Ovary (tissue), 3 donors: ENCODE measurements at regions not wholly inside any gene's neighbourhood (a gene's known extent, or its start where the extent isn't known, plus 50 kb on each side); places are given as distances from the start of the nearest gene placed in this dataset.

Experiments
- CTCF ChIP-seq, 3 donors: fragments of 450-650 bp in 2 of 3; fragments of 200-600 bp in 1 of 3; IDR thresholded peaks; one replicate each; pipeline versions ENCODE4 v1.5.1 to v1.8.0; 2016 to 2022; ENCODE audit warnings: antibody characterized with exemption in 3 of 3, mild to moderate bottlenecking in 1 of 3
- EP300 ChIP-seq: sonication (generic); formaldehyde crosslinking; IDR thresholded peaks from one replicate; pipeline ENCODE4 v1.6.1; 2017; ENCODE audit warnings: antibody characterized with exemption
- POLR2A ChIP-seq: fragments of 450-650 bp; IDR thresholded peaks from one replicate; pipeline ENCODE4 v1.6.1; 2017; ENCODE audit warnings: antibody characterized with exemption, mild to moderate bottlenecking, moderate library complexity
- donor health status: DM: no; HTN: no; CAD: no.

DNA sequence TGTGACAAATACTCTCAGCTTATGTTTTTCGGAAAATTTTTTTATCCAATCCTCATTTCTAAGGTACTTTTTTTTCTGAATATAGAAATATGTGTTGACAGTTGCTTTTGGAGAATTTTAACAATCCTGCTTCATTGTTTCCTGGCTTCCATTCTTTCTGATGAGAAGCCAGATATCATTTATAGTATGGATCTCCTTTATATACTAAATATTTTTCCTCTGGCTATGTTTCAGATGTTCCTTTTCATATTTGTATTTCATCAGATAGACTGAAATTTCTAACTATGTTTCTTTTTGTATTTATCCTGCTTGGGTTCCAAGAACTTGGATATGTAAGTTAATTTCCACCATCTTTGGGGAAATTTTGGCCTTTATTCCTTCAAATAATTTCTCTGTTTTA lies 138.9 kb upstream of the CDH11 start:
- no peak for TF ChIP-seq CTCF (IDR thresholded peaks at IDR 0.05)
- no peak for TF ChIP-seq POLR2A
- TF ChIP-seq EP300 = no peak
